Central memory CD4-positive, alpha-beta T cell (primary cell): ENCODE measurements at regions not wholly inside any gene's neighbourhood (a gene's known extent, or its start where the extent isn't known, plus 50 kb on each side); places are given as distances from the start of the nearest gene placed in this dataset.
A peak's percentile ranks its signal among the peaks of the same experiment; 100 is the strongest.

Source experiments
- DNase-seq: peaks from one replicate; pipeline ENCODE4 v3.0.0; 2022

DNA sequence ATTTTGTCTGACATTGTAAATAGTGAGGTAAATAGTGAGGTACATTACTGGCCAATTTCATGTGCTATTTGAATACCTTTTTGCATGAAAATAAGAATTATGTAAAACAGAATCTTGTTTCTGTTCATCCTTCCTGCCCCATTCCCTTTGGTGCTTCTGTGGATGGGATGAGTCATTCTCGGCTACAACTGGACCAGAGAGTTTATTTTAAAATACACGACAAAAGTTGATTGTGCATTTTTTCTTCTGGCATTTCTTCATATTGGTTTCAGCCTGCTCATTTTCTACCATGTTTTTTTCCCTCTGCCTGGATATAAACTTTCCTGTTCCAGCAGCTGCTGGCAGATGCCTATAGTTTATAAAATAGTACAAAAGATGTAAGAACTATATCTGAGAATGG is 107.5 kb downstream of the CYSLTR2 start:
- DNase-seq = no peak

- peak; percentile 80 for DNase-seq
Observed at GRCh38 chr13:48769107-48769704, 115.5 kb downstream of the CYSLTR2 start.

GRCh38 chr13:48770372-48770771 is 116.6 kb downstream of the CYSLTR2 start:
- DNase-seq = no peak

DNA sequence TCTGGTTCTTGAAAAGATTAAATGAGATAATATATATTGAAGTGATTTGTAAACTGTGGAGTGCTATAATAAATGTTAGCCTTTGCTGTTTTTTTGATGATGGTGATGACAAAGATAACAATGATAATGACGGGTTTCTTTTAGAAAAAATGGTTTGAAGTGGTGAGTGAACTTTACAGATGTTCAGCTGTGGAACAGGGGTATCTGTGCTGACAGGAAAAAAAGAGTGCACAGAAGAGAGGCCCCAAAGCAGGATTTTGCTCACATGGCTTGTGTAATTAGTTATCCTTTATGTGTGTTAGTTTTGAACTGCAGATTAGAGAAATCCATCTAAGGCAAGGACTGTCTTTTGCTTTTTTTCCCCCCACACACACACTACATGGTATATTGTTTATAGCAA is 119.2 kb downstream of the CYSLTR2 start:
- DNase-seq = peak; percentile 8

DNA sequence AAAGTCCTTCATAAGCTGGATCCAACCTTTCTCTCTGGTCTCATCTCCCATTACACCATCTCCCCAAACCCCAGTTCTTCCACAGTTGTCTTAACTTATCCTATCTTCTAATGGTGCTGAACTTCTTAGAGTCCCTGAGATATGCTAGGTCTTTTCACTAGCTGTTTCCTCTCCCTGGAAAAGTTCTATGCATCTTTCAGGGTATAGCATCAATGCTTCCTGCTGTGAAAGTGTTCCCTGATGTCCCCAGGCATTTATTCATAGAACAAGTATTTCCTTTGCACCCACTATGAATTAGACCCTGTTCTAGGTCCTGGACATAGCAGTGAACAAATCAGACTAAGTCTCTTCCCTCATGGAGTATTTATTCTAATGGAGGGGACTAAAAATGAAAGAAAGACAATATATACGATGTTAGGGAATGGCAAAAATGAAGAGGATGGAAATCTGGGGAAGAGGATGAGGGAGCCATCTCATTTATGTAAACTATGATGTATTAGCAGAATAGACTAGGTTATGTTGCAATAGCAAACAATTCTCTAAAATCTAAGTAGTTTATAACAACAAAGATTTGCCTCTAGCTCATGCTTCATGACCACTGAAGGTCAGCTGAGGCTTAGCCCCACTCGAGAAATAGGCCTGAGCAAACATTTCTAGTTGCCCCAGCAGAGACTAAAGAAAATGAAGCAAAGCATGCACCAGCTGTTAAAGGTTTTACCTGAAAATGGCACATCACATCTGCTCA is 120.0 kb downstream of the CYSLTR2 start:
- no peak for DNase-seq

- DNase-seq = no peak
Observed at GRCh38 chr13:48775285-48775684, 121.6 kb downstream of the CYSLTR2 start.

GRCh38 chr13:48775804-48776203 is 122.1 kb downstream of the CYSLTR2 start:
- DNase-seq = no peak

GRCh38 chr13:48776401-48776800 is 122.7 kb downstream of the CYSLTR2 start:
- DNase-seq = no peak

- DNase-seq = no peak
Observed at GRCh38 chr13:48778610-48779009, 124.9 kb downstream of the CYSLTR2 start.

GRCh38 chr13:48780713-48781341 is 127.1 kb downstream of the CYSLTR2 start:
- no peak for DNase-seq

- no peak for DNase-seq
Observed at GRCh38 chr13:48782429-48782840, 128.7 kb downstream of the CYSLTR2 start.

GRCh38 chr13:48783181-48783630 is 129.5 kb downstream of the CYSLTR2 start:
- no peak for DNase-seq

DNA sequence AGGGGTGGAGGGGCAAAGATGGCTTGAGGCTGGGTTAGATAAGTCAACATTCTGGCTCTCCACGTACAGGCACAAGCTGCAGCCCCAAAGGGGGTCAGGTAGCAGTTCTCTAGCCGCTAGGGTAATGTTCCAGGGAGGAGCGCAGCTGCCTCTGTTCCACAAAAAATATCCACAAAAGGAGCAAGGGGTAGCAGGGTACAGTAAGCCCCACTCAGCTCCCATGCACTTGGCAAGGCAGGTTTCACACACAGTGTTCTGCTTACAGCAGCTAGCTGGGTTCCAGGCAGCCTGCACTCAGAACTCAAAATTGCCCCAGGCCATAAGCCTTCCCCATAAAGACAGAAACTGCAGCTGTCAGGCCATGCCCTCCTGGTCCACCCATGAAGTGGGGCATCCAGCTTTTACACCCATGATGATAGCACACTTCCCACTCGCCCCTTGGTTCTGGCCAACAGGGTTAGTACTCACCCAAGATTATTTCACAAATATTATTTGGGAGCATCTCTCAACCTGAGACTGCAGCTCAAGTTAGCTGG is 130.0 kb downstream of the CYSLTR2 start:
- no peak for DNase-seq

DNA sequence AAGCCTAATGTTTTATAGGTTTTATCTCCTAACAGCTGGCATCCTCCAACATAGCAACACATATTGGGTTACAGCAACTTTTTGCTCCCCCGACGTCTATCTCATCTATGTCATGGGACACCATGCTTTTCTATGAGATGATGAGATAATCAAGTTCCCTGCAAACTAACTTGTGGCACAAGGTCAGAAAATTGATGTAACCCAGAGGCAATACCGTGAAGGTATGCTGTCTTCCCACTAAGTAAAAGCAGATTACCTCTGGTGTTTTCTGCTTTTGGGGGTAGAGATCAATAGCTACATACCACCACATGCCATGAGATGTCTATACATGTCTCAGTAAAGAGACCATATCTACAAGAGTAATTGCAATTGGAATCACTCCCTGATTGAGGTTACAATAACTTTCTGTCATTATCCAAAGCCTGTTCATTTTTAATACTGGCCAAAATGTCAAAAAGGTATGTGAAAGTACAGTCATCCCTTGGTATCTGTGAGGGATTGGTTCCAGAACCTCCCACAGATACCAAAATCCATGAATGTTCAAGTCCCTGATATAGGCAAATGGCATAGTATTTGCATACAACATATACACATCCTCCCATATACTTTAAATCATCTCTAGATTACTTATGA is 131.3 kb downstream of the CYSLTR2 start:
- DNase-seq = no peak

DNA sequence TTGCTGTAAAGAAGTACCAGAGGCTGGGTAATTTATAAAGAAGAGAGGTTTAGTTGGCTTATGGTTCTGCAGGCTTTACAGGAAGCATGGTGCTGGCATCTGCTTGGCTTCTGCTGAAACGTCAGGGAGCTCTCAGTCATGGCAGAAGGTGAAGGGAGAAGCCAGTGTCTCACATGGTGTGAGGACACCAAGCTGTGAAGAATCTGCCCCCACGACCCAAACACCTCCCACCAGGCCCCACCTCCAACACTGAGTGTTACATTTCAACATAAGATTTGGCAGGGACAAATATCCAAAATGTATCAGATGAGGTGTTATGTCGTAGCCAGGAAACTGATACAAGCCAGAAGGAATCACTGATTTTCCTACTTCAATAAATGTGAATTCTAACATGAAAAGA is 136.5 kb downstream of the CYSLTR2 start:
- DNase-seq = no peak

- DNase-seq = no peak
Observed at GRCh38 chr13:48790966-48791365, 137.2 kb downstream of the CYSLTR2 start.

DNA sequence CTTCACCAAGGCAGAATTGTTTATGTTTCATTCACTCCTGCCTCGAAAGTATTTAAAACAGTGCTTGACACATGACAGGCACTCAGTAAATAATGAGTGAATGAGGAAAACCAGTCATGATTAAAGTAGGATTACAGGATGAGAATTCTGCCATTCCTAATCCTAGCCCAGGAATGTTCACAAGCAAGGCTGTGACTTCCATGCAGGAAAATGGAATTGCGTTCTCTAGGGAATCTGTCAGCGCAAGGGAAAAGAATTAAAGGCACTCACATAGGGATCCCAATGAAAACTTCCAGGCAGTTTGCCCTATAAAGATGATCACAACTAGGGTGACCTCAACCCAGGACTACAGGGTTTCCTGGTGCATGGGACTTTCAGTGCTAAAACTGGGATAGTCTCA is 143.4 kb downstream of the CYSLTR2 start:
- no peak for DNase-seq

DNA sequence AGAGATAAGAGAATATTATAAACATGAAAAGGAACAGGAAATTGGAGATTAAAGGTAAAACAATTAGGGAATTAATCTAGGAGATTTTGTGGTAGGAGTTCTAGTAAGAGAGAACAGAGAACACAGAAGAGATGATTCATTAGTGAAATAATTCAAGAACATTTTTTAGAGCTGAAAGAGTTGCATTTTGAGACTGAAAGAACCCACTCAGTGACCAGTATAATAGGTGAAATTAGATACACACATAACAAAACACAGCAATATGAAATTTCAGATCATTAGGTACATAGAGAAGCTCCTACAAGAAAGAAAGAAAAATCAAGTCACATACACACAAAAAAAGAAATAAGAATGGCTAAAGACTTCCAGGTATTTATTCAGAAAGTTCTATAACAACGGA is 144.0 kb downstream of the CYSLTR2 start:
- no peak for DNase-seq

DNA sequence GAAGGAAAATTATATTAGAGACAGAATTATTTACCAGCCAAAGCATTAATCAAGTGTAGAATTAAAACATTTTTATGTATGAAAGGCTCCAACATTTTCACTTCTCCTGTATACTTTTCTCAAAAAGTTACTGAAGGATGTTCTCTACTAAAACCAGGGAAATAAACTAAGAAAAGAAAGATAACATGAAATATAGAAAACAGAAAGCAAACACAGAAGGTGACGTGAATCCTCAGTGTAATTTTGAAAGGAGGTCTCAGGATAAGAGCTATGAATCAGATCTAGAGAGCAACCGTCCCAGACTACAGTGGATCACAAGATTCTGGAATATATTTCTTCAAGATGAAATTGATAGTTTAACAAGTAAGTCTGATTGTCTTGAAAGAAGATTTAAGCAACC is 144.5 kb downstream of the CYSLTR2 start:
- DNase-seq = no peak

DNA sequence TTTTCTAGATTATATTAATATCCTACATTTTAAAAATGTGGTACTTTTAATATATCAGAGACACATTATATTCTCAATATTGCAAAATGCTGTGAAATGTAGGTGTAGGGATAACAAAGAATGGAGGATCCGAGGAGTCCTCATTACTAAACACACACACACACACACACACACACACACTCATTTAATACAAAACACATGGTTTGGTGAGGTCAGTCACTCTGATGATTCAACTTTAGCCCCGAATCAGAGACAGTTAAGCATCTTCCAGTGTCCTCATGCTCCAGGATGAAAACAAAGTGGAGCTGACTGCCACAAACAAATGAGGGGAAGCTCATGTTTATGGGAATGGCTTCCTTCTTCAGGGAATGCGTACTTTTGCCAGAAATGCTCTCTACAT is 147.5 kb downstream of the CYSLTR2 start:
- DNase-seq = no peak

DNA sequence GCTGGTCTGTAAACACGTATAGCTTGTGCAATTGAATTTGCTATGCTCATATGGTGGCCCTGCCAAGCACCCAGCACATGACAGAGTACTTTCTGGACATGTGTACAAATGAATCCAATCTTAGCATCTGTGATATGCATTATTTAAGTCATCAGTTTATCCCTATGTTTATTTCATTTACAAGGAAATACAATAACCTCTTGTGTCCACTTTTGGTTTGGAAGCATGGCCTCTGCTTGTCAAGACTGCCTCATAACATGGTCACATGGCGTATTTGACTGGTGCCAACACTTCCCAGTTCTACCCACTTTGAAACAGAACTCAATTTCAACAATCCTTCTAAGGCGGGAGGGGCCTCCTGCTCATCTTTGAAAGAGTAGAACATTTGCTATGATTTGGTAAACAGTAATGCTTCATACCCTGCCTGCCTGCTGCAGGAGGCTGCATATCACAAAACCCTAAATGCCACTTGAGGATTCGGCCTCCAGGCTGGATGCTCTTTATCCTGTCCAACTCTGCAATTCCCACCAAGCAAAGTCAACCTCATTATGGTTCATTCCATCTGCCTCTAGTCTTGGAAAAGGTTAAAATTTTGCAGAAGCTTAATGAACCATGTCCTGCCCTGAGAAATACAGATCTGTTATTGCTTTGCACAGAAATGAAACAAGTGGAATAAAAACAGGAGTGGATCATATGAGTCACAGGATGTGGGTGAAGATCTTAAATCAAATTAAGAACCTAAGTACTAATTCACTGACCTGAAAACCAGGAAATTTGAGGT is 151.3 kb downstream of the CYSLTR2 start:
- DNase-seq = peak; percentile 5

DNA sequence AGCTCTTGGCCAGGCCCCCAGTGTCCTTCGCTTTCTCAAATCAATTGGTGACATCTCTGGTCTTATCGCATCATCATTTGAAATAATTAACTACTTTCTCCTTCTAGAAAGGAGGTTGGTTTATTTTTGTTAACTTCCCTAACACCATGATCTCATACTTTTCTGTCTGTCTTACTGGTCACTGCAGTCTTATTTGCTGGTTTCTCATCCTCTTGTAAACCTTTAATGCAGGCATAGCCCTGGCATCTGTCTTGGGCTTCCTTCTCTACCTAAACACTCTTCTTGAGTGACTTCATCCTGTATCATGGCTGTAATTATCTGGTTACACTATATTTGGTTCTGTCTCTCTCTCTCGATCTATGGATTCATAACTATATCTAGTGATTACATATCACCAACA is 152.8 kb downstream of the CYSLTR2 start:
- no peak for DNase-seq

DNA sequence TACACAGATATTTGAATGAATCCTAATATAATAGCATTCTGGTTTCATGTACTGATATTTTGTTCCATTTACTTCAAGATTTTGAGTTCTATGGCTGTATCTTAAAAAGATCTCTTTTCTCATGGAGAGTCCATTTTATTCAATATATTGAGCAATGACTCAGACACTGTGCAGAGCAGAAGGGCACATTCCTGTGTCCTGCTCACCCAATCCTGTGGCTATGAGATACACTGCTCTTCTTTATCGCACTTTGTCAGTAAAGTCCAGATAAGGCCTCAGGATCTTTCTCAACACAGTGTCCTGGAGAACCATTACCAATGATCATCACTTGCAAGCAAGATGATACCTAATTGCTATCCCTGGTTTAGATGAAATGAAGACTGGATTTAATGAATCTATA is 155.0 kb downstream of the CYSLTR2 start:
- DNase-seq = no peak
